Cerebellar nuclear complex (tissue), 1 donor: ENCODE measurements at regions not wholly inside any gene's neighbourhood (a gene's known extent, or its start where the extent isn't known, plus 50 kb on each side); places are given as distances from the start of the nearest gene placed in this dataset.
"Not testable (repeated sequence)": the region's sequence is repeated elsewhere in the genome, so short reads cannot be mapped to it uniquely, and the experiment has no call there.

Source experiments
- DNase-seq, 2 experiments: peaks; one replicate each; lab custom pipeline; 2025; lab: John Stamatoyannopoulos, UW

GRCh38 chr3:87793337-87793877 is 265.4 kb downstream of the CGGBP1 start:
- no peak for DNase-seq

GRCh38 chr3:87792534-87793336 is 266.1 kb downstream of the CGGBP1 start, which contains the start of gene HTR1F:
Gene HTR1F (plus strand): TSS chr3:87792706.
- DNase-seq, result no peak

DNA sequence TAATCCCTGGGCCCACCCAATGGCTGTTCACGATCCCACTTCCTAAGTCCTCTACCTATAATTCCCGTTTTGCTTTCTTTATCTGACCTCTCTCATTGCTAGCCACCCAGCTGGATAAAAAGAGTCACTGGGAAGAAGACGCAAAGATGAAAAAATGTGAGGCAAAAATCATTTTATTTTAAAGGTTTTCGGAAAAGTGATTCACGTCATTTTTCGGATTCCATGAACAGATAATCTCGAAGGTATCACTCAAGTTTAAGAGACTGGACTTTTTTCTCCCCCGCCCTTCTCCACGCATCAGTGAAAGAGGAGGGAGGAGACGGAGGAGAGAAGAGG is 266.6 kb downstream of the CGGBP1 start:
- no peak for DNase-seq

GRCh38 chr3:87791248-87792027 is 267.4 kb downstream of the CGGBP1 start:
- no peak for DNase-seq

DNA sequence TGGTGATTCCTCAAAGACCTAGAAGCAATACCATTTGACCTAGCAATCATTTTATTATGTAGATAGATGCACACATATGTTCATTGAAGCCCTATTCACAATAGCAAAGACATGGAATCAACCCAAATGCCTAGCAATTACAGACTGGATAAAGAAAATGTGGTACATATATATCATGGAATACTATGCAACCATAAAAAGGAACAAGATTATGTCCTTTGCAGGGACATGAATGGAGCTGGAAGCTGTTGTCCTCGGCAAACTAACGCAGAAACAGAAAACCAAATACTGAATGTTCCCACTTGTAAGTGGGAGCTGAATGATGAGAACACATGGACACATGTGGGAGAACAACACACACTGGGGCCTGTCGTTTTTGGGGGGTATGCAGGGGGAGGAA is 269.8 kb downstream of the CGGBP1 start:
- DNase-seq, result not testable (repeated sequence)

DNA sequence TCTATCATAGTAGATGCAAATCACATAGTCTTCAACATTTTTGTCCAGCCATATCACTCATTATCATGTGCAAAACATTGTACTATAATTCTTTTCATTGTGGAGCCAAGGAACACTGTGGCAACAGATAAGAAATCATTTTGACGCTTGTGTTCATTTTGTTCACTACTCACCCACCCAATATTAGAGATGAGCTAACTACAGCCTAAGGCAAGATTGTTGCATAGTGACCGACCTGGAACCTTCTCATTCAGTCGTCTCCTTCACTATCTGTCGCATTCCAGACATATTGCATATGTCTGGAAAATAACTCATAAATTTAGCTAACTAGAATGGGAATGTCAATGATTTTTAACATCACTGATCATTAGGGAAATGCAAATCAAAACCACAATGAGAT is 270.3 kb downstream of the CGGBP1 start:
- no peak for DNase-seq

- DNase-seq, result no peak
These were observed 278.0 kb downstream of the CGGBP1 start for GRCh38 chr3:87780811-87781210.

- DNase-seq, result no peak
These were observed 279.9 kb downstream of the CGGBP1 start for GRCh38 chr3:87778876-87779275.

DNA sequence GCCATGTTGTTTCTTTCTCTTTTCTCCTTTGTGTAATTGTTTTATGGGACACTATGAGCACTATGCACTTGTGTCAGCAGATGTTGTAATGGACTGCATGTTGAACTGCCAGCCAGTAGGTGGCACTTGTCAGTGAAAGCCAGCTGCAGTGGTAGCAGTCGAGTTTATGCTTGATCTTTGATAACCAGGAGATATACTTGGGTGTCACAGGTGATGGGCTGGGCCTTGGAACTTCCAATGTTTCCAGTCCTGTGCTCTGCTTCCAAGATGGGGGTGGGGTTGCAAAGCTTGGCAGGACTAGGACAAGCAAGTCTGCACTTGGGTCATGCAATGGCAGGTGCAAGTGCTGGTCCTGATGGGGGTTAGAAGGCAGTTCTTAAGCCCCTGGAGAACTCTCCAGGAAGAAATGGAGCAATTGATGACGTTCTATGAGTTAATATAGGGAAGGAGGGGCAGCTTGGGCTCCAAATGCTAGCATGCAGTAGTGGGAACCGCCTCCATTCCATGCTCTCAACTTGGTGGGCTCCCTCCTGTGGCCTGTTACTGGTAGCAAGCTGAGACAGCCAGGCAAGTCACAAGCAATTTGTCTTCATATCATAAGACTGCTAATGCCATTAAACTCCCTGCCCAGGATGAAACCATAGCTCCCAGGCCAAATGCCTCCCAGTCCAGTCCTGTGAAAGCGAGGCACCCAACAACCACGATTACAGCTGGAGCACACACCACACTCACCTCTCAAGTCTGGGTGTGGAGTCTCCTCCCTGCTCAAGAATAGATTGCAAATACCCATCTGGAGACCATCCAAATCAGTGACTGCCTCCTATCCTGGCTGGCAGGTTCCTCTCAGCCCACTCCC is 287.2 kb downstream of the CGGBP1 start:
- DNase-seq, result no peak

GRCh38 chr3:87766721-87767120 is 292.1 kb downstream of the CGGBP1 start:
- DNase-seq, result no peak

DNA sequence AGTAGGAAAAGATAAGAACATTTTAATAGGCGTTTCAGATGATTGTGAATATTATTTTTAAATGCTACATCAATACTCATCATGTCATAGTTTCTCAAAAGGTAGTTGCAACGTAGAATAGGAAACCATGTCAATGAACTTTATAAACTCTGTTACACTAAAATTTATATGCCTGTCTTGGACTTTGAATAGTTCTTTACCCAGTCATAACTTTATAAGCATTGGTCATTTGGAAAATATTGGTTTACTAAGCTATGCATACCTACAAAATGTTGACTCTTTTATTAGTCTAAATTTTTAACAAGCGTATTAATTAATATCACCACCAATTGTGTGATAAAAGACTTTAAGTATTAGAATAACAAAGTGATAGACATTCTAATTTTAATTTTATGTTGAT is 293.5 kb downstream of the CGGBP1 start:
- DNase-seq, result no peak

GRCh38 chr3:87761795-87762194 is 297.0 kb downstream of the CGGBP1 start:
- DNase-seq, result no peak

- no peak for DNase-seq
These were observed 297.5 kb downstream of the CGGBP1 start for GRCh38 chr3:87761341-87761740.

DNA sequence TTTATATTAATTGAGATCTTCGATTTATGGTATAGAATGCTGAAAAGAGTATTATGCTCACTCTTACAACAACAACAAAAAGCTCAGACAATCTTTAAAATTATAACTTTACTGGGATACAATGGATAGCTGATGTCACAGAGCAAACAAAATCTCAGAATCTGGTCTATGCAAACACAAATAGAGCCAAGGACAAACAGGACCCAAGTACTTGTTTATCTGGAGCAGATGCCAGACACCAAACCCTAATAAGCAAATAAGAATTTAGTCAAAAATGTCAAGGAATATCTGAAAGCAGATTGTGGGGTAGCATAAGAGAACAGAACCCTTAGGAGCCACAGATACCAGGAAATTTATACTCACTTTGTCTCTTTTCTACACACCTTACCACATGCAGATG is 302.2 kb downstream of the CGGBP1 start:
- DNase-seq, result no peak

DNA sequence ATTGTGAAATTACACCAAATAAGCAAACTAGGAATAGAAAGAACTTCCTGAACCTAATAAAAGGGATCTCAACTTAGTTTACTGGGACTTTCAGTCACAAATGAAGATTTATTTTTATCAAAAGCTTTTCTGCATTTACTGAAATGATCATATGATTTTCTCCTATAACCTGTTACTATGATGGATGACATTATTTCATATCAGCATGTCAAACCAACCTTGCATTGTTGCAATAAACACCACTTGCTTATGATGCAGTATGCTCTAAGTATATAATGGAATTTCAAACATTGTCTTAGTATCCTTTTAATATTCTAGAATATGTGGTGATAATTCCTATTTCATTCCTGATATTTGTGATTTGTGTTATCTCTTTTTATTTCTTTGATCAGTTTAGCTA is 303.0 kb downstream of the CGGBP1 start:
- no peak for DNase-seq

DNA sequence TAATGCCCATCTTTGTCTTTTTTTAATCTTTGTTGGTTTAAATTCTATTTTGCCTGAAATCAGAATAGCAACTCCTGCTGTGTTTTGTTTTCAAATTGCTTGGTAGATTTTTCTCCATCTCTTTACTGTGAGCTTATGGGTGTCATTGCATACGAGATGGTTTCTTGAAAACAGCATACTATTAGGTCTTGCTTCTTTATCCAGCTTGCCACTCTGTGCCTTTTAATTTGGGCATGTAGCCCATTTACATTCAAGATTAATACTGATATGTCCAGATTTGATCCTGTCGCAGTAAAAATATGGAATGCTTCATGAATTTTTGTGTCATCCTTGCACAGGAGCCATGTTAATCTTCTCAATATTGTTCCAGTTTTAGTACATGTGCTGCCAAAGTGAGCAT is 316.6 kb downstream of the CGGBP1 start:
- no peak for DNase-seq

DNA sequence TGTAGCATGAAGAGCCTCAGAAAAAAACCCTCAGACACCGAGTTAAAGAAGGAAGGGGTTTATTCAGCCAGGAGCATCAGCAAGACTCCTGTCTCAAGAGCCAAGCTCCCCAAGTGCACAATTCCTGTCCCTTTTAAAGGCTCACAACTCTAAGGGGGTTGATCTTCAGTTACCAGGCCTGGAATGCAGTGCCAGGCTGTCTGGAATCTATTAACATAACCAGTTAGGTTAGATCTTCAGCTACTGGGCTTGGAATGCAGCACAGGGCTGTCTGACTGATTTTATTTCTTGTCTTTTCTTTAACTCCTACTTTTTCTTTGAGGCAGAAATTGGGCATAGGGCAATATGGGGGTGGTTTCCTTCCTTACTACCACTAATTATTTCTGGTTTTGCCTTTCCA is 317.9 kb downstream of the CGGBP1 start:
- DNase-seq, result not testable (repeated sequence)

DNA sequence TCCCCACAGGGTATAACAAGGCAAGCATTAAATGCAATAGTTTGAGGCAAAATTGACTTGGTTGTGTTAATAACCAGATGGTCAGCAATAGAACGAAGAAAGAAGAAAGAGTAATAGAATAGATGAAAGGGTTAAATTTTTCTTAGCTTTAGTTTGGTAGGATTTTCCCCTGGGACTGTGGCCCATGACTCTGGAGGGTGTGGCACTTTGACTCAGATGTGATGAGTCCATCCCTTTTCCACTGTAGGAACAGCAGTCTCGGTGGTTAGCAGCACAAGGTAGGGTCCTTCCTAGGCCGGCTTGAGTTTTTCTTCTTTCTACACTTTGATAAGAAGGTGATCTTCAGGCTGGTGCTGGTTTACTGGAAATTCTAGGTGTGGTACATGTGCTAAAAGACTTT is 321.0 kb downstream of the CGGBP1 start:
- DNase-seq, result not testable (repeated sequence)

DNA sequence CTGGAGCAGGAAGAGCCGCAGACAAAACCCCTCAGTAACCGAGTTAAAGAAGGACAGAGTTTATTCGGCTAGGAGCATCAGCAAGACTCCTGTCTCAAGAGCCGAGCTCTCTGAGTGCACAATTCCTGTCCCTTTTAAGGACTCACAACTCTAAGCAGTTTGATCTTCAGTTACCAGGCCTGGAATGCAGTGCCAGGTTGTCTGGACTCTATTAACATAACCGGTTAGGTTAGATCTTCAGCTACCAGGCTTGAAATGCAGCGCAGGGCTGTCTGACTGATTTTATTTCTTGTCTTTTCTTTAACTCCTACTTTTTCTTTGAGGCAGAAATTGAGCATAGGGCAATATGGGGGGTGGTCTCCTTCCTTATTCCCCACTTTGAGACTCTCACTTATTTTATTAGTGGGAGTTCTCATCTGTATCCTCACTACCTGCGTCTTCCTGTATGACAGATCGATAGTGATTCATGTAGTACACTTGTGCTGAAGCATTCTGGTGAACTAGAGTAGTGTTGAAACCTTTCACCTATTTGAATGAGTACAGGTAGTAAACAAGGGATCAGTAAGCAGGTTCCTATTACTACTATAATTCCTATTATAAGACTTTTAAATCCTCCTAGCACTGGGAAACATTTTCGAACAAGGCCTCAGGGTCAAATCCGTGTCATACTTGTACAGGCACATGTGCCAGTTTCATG is 325.0 kb downstream of the CGGBP1 start:
- no peak for DNase-seq

GRCh38 chr3:87732294-87732693 is 326.5 kb downstream of the CGGBP1 start:
- no peak for DNase-seq

- DNase-seq, result no peak
These were observed 331.0 kb downstream of the CGGBP1 start for GRCh38 chr3:87727783-87728182.

- DNase-seq, result no peak
These were observed 339.7 kb downstream of the CGGBP1 start for GRCh38 chr3:87719060-87719459.
